ENCODE measurements at regions not wholly inside any gene's neighbourhood (a gene's known extent, or its start where the extent isn't known, plus 50 kb on each side); places are given as distances from the start of the nearest gene placed in this dataset.

DNA sequence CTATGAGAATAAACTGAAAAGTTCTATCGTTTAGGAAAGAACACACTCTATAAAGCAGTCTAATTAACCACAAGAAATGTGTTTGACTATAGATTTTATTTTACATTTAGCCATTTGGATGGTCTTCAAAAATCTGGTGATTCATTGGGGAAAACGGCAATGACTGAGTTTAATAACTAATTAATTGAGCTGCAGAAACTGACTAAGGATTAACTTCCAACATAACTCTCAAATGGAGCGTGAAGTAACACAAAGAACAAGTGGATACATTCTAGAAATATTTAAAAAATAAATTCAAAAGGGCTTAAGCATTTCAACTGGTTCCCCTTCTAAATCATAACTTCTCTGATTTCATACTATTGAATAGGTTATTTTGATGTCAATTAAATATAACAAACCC lies 1582.4 kb downstream of the PCDH18 start:
- no peak for DNase-seq
- Mint-ChIP-seq H3K4me3 (ENCODE audit: unreplicated experiment) (no peak overlapping the region), H3K36me3 (ENCODE audit: unreplicated experiment) (no peaks in the 10 kb centered on the region), H3K27me3 (ENCODE audit: unreplicated experiment) (no peaks in the 10 kb centered on the region), H3K9me3 (ENCODE audit: unreplicated experiment) (no peaks in the 10 kb centered on the region), H3K4me1 (ENCODE audit: low read depth, unreplicated experiment) (no peaks in the 10 kb centered on the region), H3K27ac (ENCODE audit: unreplicated experiment) (no peak overlapping the region)
- TF ChIP-seq CTCF (IDR thresholded peaks at IDR 0.05; ENCODE audit: partially characterized antibody, unreplicated experiment): no peak

- no peak overlapping the region for H3K27ac Mint-ChIP-seq (ENCODE audit: unreplicated experiment)
- H3K4me1 Mint-ChIP-seq (ENCODE audit: low read depth, unreplicated experiment): no peaks in the 10 kb centered on the region
- H3K9me3 Mint-ChIP-seq (ENCODE audit: unreplicated experiment): no peaks in the 10 kb centered on the region
- no peak for DNase-seq
- no peaks in the 10 kb centered on the region for H3K27me3 Mint-ChIP-seq (ENCODE audit: unreplicated experiment)
- H3K36me3 Mint-ChIP-seq (ENCODE audit: unreplicated experiment): no peaks in the 10 kb centered on the region
- no peak overlapping the region for H3K4me3 Mint-ChIP-seq (ENCODE audit: unreplicated experiment)
- TF ChIP-seq CTCF (IDR thresholded peaks at IDR 0.05; ENCODE audit: partially characterized antibody, unreplicated experiment): no peak
These were observed 1583.5 kb downstream of the PCDH18 start for GRCh38 chr4:135948797-135949196.

DNA sequence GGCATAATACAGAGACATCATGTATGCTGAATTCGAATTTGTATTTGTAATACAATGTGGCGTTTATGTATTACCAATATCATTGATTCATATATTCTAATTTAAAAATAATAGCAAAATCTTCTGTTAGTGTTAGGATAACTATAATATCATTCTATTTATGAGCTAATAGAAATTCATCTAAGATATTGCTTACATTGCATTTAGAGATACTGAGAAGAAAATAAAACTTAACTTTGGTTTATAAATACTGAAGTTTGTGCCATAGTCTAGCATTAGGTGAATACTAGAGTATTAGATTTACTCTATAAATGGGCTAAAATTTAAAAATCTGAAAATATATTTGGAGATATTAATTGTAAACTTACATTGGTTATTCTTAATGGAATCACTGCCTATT lies 1590.6 kb downstream of the PCDH18 start:
- no peak for DNase-seq
- Mint-ChIP-seq H3K4me1 (ENCODE audit: low read depth, unreplicated experiment) (peaks cover 1% of the 10 kb centered on the region), H3K4me3 (ENCODE audit: unreplicated experiment) (no peak overlapping the region), H3K36me3 (ENCODE audit: unreplicated experiment) (no peaks in the 10 kb centered on the region), H3K27ac (ENCODE audit: unreplicated experiment) (no peak overlapping the region), H3K9me3 (ENCODE audit: unreplicated experiment) (no peaks in the 10 kb centered on the region), H3K27me3 (ENCODE audit: unreplicated experiment) (no peaks in the 10 kb centered on the region)
- no peak for TF ChIP-seq CTCF (IDR thresholded peaks at IDR 0.05; ENCODE audit: partially characterized antibody, unreplicated experiment)

GRCh38 chr4:135934026-135934425 lies 1598.3 kb downstream of the PCDH18 start:
- H3K4me1 Mint-ChIP-seq (ENCODE audit: low read depth, unreplicated experiment): no peaks in the 10 kb centered on the region
- H3K9me3 Mint-ChIP-seq (ENCODE audit: unreplicated experiment): no peaks in the 10 kb centered on the region
- no peaks in the 10 kb centered on the region for H3K27me3 Mint-ChIP-seq (ENCODE audit: unreplicated experiment)
- TF ChIP-seq CTCF (IDR thresholded peaks at IDR 0.05; ENCODE audit: partially characterized antibody, unreplicated experiment): no peak
- DNase-seq: no peak
- H3K27ac Mint-ChIP-seq (ENCODE audit: unreplicated experiment): no peak overlapping the region
- no peak overlapping the region for H3K4me3 Mint-ChIP-seq (ENCODE audit: unreplicated experiment)
- H3K36me3 Mint-ChIP-seq (ENCODE audit: unreplicated experiment): no peaks in the 10 kb centered on the region

GRCh38 chr4:135927651-135928050 lies 1604.6 kb downstream of the PCDH18 start:
- no peaks in the 10 kb centered on the region for H3K36me3 Mint-ChIP-seq (ENCODE audit: unreplicated experiment)
- H3K27me3 Mint-ChIP-seq (ENCODE audit: unreplicated experiment): no peaks in the 10 kb centered on the region
- DNase-seq: no peak
- TF ChIP-seq CTCF (IDR thresholded peaks at IDR 0.05; ENCODE audit: partially characterized antibody, unreplicated experiment): no peak
- H3K27ac Mint-ChIP-seq (ENCODE audit: unreplicated experiment): no peak overlapping the region
- no peak overlapping the region for H3K4me3 Mint-ChIP-seq (ENCODE audit: unreplicated experiment)
- H3K9me3 Mint-ChIP-seq (ENCODE audit: unreplicated experiment): no peaks in the 10 kb centered on the region
- H3K4me1 Mint-ChIP-seq (ENCODE audit: low read depth, unreplicated experiment): no peaks in the 10 kb centered on the region

All from glutamatergic neuron (in vitro differentiated cells).